H1 (cell line): ENCODE measurements at regions not wholly inside any gene's neighbourhood (a gene's known extent, or its start where the extent isn't known, plus 50 kb on each side); places are given as distances from the start of the nearest gene placed in this dataset.

ENCODE experiments used
- CHD2 ChIP-seq: IDR thresholded peaks from 2 replicates; pipeline ENCODE4 v1.6.1; 2012; ENCODE audit warnings: low read length, improper control_type of control experiment
- CREB1 ChIP-seq: IDR thresholded peaks from 2 replicates; pipeline ENCODE4 v1.6.1; 2012; ENCODE audit warnings: inconsistent platforms
- EP300 ChIP-seq, 2 experiments: IDR thresholded peaks; 1 replicate in 1 of 2; 2 replicates in 1 of 2; pipeline ENCODE4 v1.6.1; 2011 to 2012; ENCODE audit warnings: low read depth in 2 of 2, low read length in 2 of 2, mild to moderate bottlenecking in 2 of 2, borderline replicate concordance in 1 of 2, inconsistent platforms in 1 of 2, moderate library complexity in 1 of 2
- EZH2 ChIP-seq: fragments of 200-600 bp; sonication (generic); IDR thresholded peaks from 2 replicates; pipeline ENCODE4 v1.7.1; 2012; ENCODE audit warnings: low read depth, mild to moderate bottlenecking, moderate library complexity, low read length, inconsistent platforms; ENCODE audit not compliant: severe bottlenecking
- HDAC2 ChIP-seq, 2 experiments: fragments of 300-600 bp in 1 of 2; sonication (generic) in 1 of 2; IDR thresholded peaks; 2 replicates each; pipeline ENCODE4 v1.6.1; 2011 to 2012; ENCODE audit warnings: low read depth in 2 of 2, low read length in 2 of 2, mild to moderate bottlenecking in 2 of 2, moderate library complexity in 2 of 2, borderline replicate concordance in 1 of 2, inconsistent platforms in 1 of 2
- HDAC6 ChIP-seq: IDR thresholded peaks from one replicate; pipeline ENCODE4 v1.7.1; 2012; ENCODE audit warnings: low read depth, mild to moderate bottlenecking, inconsistent platforms, low read length, moderate library complexity
- POLR2A ChIP-seq, 2 experiments: IDR thresholded peaks; 1 replicate in 1 of 2; 2 replicates in 1 of 2; pipeline ENCODE4 v1.6.1; 2011; ENCODE audit warnings: low read depth in 2 of 2, low read length in 2 of 2, mild to moderate bottlenecking in 2 of 2; ENCODE audit errors: control extremely low read depth in 1 of 2
- POLR2AphosphoS5 ChIP-seq: IDR thresholded peaks from 2 replicates; pipeline ENCODE4 v1.6.1; 2011; ENCODE audit warnings: low read depth, low read length
- TF ChIP-seq, protein P1 (sequence below), 3 experiments: IDR thresholded peaks; 1 replicate in 2 of 3; 2 replicates in 1 of 3; pipeline versions ENCODE4 v1.5.1 to v1.6.1; 2011; ENCODE audit warnings: low read length in 3 of 3, mild to moderate bottlenecking in 3 of 3, inconsistent platforms in 2 of 3, low read depth in 1 of 3, moderate library complexity in 1 of 3; ENCODE audit not compliant: insufficient read depth in 1 of 3; ENCODE audit errors: control extremely low read depth in 1 of 3
- TF ChIP-seq, protein P2 (sequence below): IDR thresholded peaks from 2 replicates; pipeline ENCODE4 v1.6.1; 2012; ENCODE audit warnings: inconsistent platforms

DNA sequence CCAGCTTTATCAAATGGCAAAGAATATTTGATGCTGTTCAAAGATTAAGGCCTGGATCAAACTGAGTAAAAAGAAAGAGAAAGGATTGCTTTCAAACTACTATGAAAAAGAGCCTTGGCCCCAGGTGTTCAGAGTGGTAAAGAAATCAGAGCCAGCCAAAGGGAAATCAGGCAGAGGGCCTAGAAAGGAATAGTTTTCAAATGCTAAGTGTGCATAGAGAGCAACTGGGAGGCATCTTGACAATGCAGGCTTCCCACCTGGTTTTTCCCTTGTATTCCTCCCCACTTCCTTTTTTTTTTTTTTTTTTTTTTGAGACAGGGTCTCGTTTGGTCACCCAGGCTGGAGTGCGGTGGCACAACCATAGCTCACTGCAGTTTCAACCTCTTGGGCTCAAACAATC, 340.2 kb upstream of the ADAMTS9 start:
- TF ChIP-seq, protein P1, sequence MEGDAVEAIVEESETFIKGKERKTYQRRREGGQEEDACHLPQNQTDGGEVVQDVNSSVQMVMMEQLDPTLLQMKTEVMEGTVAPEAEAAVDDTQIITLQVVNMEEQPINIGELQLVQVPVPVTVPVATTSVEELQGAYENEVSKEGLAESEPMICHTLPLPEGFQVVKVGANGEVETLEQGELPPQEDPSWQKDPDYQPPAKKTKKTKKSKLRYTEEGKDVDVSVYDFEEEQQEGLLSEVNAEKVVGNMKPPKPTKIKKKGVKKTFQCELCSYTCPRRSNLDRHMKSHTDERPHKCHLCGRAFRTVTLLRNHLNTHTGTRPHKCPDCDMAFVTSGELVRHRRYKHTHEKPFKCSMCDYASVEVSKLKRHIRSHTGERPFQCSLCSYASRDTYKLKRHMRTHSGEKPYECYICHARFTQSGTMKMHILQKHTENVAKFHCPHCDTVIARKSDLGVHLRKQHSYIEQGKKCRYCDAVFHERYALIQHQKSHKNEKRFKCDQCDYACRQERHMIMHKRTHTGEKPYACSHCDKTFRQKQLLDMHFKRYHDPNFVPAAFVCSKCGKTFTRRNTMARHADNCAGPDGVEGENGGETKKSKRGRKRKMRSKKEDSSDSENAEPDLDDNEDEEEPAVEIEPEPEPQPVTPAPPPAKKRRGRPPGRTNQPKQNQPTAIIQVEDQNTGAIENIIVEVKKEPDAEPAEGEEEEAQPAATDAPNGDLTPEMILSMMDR (IDR thresholded peaks at IDR 0.05; ENCODE audit: control extremely low read depth in 1 of 3, insufficient read depth in 1 of 3, low read depth in 1 of 3, low read length in 3 of 3) = no peak
- TF ChIP-seq CREB1 (no peak), EZH2 (no peak), POLR2AphosphoS5 (no peak), POLR2A (IDR thresholded peaks at IDR 0.05; ENCODE audit: control extremely low read depth in 1 of 2, low read depth in 2 of 2, low read length in 2 of 2) (no peak), EP300 (IDR thresholded peaks at IDR 0.05; ENCODE audit: borderline replicate concordance in 1 of 2, low read depth in 2 of 2, low read length in 2 of 2) (no peak), HDAC6 (no peak), HDAC2 (IDR thresholded peaks at IDR 0.05; ENCODE audit: borderline replicate concordance in 1 of 2, low read depth in 2 of 2, low read length in 2 of 2) (no peak), CHD2 (no peak)
- TF ChIP-seq, protein P2, sequence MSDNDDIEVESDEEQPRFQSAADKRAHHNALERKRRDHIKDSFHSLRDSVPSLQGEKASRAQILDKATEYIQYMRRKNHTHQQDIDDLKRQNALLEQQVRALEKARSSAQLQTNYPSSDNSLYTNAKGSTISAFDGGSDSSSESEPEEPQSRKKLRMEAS = no peak
